ENCODE measurements at regions not wholly inside any gene's neighbourhood (a gene's known extent, or its start where the extent isn't known, plus 50 kb on each side); places are given as distances from the start of the nearest gene placed in this dataset.

DNA sequence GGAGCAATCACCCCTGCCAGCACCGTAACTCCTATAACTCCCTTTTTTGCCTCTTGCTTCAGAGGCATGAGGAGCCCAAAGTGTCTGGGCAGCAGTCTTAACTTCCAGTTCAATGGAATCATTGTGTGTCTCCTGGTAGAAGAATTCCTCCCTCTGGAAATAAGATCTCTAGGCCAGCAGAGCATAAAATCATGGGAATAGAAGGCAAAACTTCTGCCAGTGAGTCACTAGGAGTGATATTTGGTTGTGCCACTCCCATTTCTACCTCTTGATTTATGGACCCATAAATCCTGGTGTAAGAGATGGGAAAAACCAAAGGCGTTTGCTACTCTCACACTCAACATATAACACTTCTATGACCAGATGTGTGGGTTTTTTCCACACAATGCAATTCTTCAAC, 104.9 kb upstream of the FAM180A start:
- TF ChIP-seq, protein P1, sequence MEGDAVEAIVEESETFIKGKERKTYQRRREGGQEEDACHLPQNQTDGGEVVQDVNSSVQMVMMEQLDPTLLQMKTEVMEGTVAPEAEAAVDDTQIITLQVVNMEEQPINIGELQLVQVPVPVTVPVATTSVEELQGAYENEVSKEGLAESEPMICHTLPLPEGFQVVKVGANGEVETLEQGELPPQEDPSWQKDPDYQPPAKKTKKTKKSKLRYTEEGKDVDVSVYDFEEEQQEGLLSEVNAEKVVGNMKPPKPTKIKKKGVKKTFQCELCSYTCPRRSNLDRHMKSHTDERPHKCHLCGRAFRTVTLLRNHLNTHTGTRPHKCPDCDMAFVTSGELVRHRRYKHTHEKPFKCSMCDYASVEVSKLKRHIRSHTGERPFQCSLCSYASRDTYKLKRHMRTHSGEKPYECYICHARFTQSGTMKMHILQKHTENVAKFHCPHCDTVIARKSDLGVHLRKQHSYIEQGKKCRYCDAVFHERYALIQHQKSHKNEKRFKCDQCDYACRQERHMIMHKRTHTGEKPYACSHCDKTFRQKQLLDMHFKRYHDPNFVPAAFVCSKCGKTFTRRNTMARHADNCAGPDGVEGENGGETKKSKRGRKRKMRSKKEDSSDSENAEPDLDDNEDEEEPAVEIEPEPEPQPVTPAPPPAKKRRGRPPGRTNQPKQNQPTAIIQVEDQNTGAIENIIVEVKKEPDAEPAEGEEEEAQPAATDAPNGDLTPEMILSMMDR (IDR thresholded peaks at IDR 0.05): no peak
- TF ChIP-seq EZH2phosphoT487 (IDR thresholded peaks at IDR 0.05): no peak
